HCT116 (cell line): ENCODE measurements at regions not wholly inside any gene's neighbourhood (a gene's known extent, or its start where the extent isn't known, plus 50 kb on each side); places are given as distances from the start of the nearest gene placed in this dataset.

Experiments
- ATAC-seq: fragments of 200-7000 bp; cut with Tn5 transposase; 2 replicates; pipeline ENCODE4 v1.9.1; 2020; ENCODE audit warnings: mild to moderate bottlenecking, moderate library complexity
- BruUV-seq: library from RNA; stranded (reverse); fragments of 400-500 nt; replicated peaks from 2 replicates; lab custom pipeline; 2021; lab: Mats Ljungman, UMichigan
- CTCF ChIA-PET: fragments of 300-600 bp; sonication (Branson Sonifier 250); formaldehyde crosslinking; loops from one replicate; lab custom pipeline; 2021; ENCODE audit warnings: antibody characterized with exemption; lab: Charles Lee
- POLR2A ChIA-PET: fragments of 300-600, 350-600 bp; sonication (Branson Sonifier 250); formaldehyde crosslinking; loops from one replicate; lab custom pipeline; 2021; ENCODE audit warnings: antibody characterized with exemption; lab: Charles Lee
- RAD21 ChIA-PET, 2 experiments: fragments of 300-600 bp; sonication (Branson Sonifier 250); formaldehyde crosslinking; loops; one replicate each; lab custom pipeline; 2023; ENCODE audit warnings: low total read pairs in 2 of 2; ENCODE audit not compliant: uncharacterized antibody in 2 of 2, unreplicated experiment in 2 of 2, low non-redundant PET in 1 of 2; lab: Charles Lee
- DNase-seq: peaks from one replicate; pipeline ENCODE4 v3.0.0-alpha.2; 2010; ENCODE audit warnings: low read depth, low spot score
- H2AFZ ChIP-seq: fragments of 200-600 bp; shearing (Covaris generic), sonication (generic); 2 replicates; pipeline ENCODE4 v1.6.1; 2017; ENCODE audit warnings: low read depth, mixed run types, mixed read lengths, antibody characterized with exemption, low read length; ENCODE audit not compliant: poor library complexity, severe bottlenecking
- H3K27ac ChIP-seq: 2 replicates; pipeline ENCODE4 v1.5.1; 2012; ENCODE audit warnings: low read depth, low read length
- H3K27me3 ChIP-seq: fragments of 200-600 bp; sonication (generic); 2 replicates; pipeline ENCODE4 v1.6.1; 2016; ENCODE audit warnings: mixed run types, low read length, mixed read lengths; ENCODE audit not compliant: insufficient read depth
- H3K36me3 ChIP-seq, 2 experiments: fragments of 200-500 bp in 1 of 2; fragments of 200-600 bp in 1 of 2; sonication (Bioruptor generic) in 1 of 2; sonication (generic) in 1 of 2; 2 replicates each; pipeline versions ENCODE4 v1.5.1 to v1.6.1; 2014 to 2016; ENCODE audit warnings: low read length in 2 of 2, inconsistent platforms in 1 of 2, mixed read lengths in 1 of 2, mixed run types in 1 of 2; ENCODE audit not compliant: insufficient read depth in 2 of 2, control insufficient read depth in 1 of 2
- H3K4me1 ChIP-seq, 2 experiments: fragments of 200-600 bp in 1 of 2; sonication (generic) in 1 of 2; 2 replicates each; pipeline versions ENCODE4 v1.5.1 to v1.6.1; 2012 to 2017; ENCODE audit warnings: low read length in 2 of 2, inconsistent platforms in 1 of 2, mild to moderate bottlenecking in 1 of 2, mixed read lengths in 1 of 2, mixed run types in 1 of 2, moderate library complexity in 1 of 2; ENCODE audit not compliant: insufficient read depth in 2 of 2, control insufficient read depth in 1 of 2
- H3K4me2 ChIP-seq: fragments of 200-600 bp; sonication (generic); 2 replicates; pipeline ENCODE4 v1.6.1; 2017; ENCODE audit warnings: mixed run types, low read length, mixed read lengths
- H3K4me3 ChIP-seq, 2 experiments: fragments of 200-600 bp in 1 of 2; sonication (generic) in 1 of 2; replicated peaks in 1 of 2; 2 replicates each; pipeline ENCODE4 v1.5.1; 2011 to 2016; ENCODE audit warnings: low read length in 2 of 2, control low read depth in 1 of 2, low read depth in 1 of 2, mild to moderate bottlenecking in 1 of 2, mixed read lengths in 1 of 2, mixed run types in 1 of 2
- H3K79me2 ChIP-seq: fragments of 200-600 bp; sonication (generic); 2 replicates; pipeline ENCODE4 v1.6.1; 2017; ENCODE audit warnings: mild to moderate bottlenecking, mixed run types, low read length, moderate library complexity, mixed read lengths; ENCODE audit not compliant: insufficient read depth
- H3K9ac ChIP-seq: fragments of 200-600 bp; sonication (generic); 2 replicates; pipeline ENCODE4 v1.6.1; 2016; ENCODE audit warnings: low read length, mixed read lengths
- H3K9me2 ChIP-seq: fragments of 200-600 bp; sonication (generic), shearing (Covaris generic); 2 replicates; pipeline ENCODE4 v1.6.1; 2017; ENCODE audit warnings: mixed run types, mild to moderate bottlenecking, moderate library complexity; ENCODE audit not compliant: insufficient read depth
- H3K9me3 ChIP-seq, 2 experiments: fragments of 200-500 bp in 1 of 2; fragments of 200-600 bp in 1 of 2; sonication (Bioruptor generic) in 1 of 2; sonication (generic) in 1 of 2; 2 replicates each; pipeline ENCODE4 v1.6.1; 2014 to 2017; ENCODE audit warnings: low read length in 2 of 2, mixed read lengths in 2 of 2, inconsistent platforms in 1 of 2, low read depth in 1 of 2, mild to moderate bottlenecking in 1 of 2, mixed run types in 1 of 2, moderate library complexity in 1 of 2; ENCODE audit not compliant: control insufficient read depth in 1 of 2, insufficient read depth in 1 of 2
- H4K20me1 ChIP-seq: fragments of 200-600 bp; sonication (generic), shearing (Covaris generic); 2 replicates; pipeline ENCODE4 v1.6.1; 2017; ENCODE audit warnings: mixed run types, mild to moderate bottlenecking, moderate library complexity; ENCODE audit not compliant: insufficient read depth
- CBX3 ChIP-seq: IDR thresholded peaks from 2 replicates; pipeline ENCODE4 v1.6.1; 2012; ENCODE audit warnings: low read depth
- CEBPB ChIP-seq: IDR thresholded peaks from 2 replicates; pipeline ENCODE4 v1.6.1; 2012; ENCODE audit warnings: low read depth
- EGR1 ChIP-seq: IDR thresholded peaks from 2 replicates; pipeline ENCODE4 v1.6.1; 2012; ENCODE audit warnings: low read depth
- ELF1 ChIP-seq: IDR thresholded peaks from 2 replicates; pipeline ENCODE4 v1.6.1; 2012; ENCODE audit warnings: low read depth, borderline replicate concordance
- EZH2 ChIP-seq: fragments of 200-600 bp; sonication (generic); IDR thresholded peaks from 2 replicates; pipeline ENCODE4 v1.6.1; 2017; ENCODE audit warnings: antibody characterized with exemption, mixed run types
- EZH2phosphoT487 ChIP-seq: fragments of 200-600 bp; IDR thresholded peaks from 2 replicates; pipeline ENCODE4 v1.6.1; 2018; ENCODE audit warnings: antibody characterized with exemption, borderline replicate concordance
- POLR2A ChIP-seq: IDR thresholded peaks from 2 replicates; pipeline ENCODE4 v1.7.0; 2011; ENCODE audit warnings: borderline replicate concordance; ENCODE audit not compliant: insufficient read depth, insufficient read length; ENCODE audit errors: extremely low read depth
- POLR2AphosphoS5 ChIP-seq: IDR thresholded peaks from 2 replicates; pipeline ENCODE4 v1.6.1; 2011; ENCODE audit warnings: mild to moderate bottlenecking, low read depth, low read length, moderate library complexity
- SIN3A ChIP-seq: IDR thresholded peaks from 2 replicates; pipeline ENCODE4 v1.6.1; 2012; ENCODE audit warnings: low read depth
- SP1 ChIP-seq: IDR thresholded peaks from 2 replicates; pipeline ENCODE4 v1.6.1; 2012; ENCODE audit warnings: low read depth
- ZFX ChIP-seq: fragments of 450-650 bp; IDR thresholded peaks from 2 replicates; pipeline ENCODE4 v1.6.1; 2017
- intact Hi-C: fragments of 100-400 bp; cut with micrococcal nuclease; formaldehyde crosslinking; loops from 2 replicates; pipeline ENCODE4 v1.10.0; 2022
- TF ChIP-seq, protein P1 (sequence below): IDR thresholded peaks from 2 replicates; pipeline ENCODE4 v1.6.1; 2012; ENCODE audit warnings: low read depth
- TF ChIP-seq, protein P2 (sequence below), 3 experiments: fragments of 200-600 bp in 1 of 3; sonication (generic) in 1 of 3; IDR thresholded peaks in 2 of 3; conservative IDR thresholded peaks in 1 of 3; 2 replicates each; pipeline ENCODE4 v1.5.1; 2012 to 2017; ENCODE audit warnings: low read depth in 2 of 3, low read length in 2 of 3, antibody characterized with exemption in 1 of 3, borderline replicate concordance in 1 of 3, control low read depth in 1 of 3, mild to moderate bottlenecking in 1 of 3, mixed read lengths in 1 of 3, mixed run types in 1 of 3, moderate library complexity in 1 of 3; ENCODE audit not compliant: insufficient read depth in 1 of 3

GRCh38 chr1:56017336-56017735 lies 562.0 kb downstream of the PLPP3 start:
- no peaks in the 10 kb centered on the region for H4K20me1 ChIP-seq
- no peak overlapping the region for H3K9ac ChIP-seq
- RAD21 ChIA-PET = no interaction called here
- H3K4me3 ChIP-seq = no peak overlapping the region
- no peaks in the 10 kb centered on the region for H3K27me3 ChIP-seq
- H3K9me3 ChIP-seq = no peaks in the 10 kb centered on the region
- intact Hi-C loops = no loop called here
- H3K9me2 ChIP-seq = no peaks in the 10 kb centered on the region
- no TSS peak for BruUV-seq
- H3K36me3 ChIP-seq = no peaks in the 10 kb centered on the region
- H3K4me2 ChIP-seq = no peak overlapping the region
- H2AFZ ChIP-seq = no peak overlapping the region
- no peak for DNase-seq
- H3K27ac ChIP-seq = no peak overlapping the region
- POLR2A ChIA-PET = no interaction called here
- H3K79me2 ChIP-seq = no peaks in the 10 kb centered on the region
- H3K4me1 ChIP-seq = no peaks in the 10 kb centered on the region
- no peak for TF ChIP-seq SP1
- TF ChIP-seq, protein P1, sequence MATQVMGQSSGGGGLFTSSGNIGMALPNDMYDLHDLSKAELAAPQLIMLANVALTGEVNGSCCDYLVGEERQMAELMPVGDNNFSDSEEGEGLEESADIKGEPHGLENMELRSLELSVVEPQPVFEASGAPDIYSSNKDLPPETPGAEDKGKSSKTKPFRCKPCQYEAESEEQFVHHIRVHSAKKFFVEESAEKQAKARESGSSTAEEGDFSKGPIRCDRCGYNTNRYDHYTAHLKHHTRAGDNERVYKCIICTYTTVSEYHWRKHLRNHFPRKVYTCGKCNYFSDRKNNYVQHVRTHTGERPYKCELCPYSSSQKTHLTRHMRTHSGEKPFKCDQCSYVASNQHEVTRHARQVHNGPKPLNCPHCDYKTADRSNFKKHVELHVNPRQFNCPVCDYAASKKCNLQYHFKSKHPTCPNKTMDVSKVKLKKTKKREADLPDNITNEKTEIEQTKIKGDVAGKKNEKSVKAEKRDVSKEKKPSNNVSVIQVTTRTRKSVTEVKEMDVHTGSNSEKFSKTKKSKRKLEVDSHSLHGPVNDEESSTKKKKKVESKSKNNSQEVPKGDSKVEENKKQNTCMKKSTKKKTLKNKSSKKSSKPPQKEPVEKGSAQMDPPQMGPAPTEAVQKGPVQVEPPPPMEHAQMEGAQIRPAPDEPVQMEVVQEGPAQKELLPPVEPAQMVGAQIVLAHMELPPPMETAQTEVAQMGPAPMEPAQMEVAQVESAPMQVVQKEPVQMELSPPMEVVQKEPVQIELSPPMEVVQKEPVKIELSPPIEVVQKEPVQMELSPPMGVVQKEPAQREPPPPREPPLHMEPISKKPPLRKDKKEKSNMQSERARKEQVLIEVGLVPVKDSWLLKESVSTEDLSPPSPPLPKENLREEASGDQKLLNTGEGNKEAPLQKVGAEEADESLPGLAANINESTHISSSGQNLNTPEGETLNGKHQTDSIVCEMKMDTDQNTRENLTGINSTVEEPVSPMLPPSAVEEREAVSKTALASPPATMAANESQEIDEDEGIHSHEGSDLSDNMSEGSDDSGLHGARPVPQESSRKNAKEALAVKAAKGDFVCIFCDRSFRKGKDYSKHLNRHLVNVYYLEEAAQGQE = no peak
- TF ChIP-seq POLR2AphosphoS5 = no peak
- TF ChIP-seq EZH2phosphoT487 = no peak
- TF ChIP-seq EZH2 = no peak
- TF ChIP-seq, all 23 proteins: peak for 0
- CTCF ChIA-PET = no interaction called here
- ATAC-seq = no peak

DNA sequence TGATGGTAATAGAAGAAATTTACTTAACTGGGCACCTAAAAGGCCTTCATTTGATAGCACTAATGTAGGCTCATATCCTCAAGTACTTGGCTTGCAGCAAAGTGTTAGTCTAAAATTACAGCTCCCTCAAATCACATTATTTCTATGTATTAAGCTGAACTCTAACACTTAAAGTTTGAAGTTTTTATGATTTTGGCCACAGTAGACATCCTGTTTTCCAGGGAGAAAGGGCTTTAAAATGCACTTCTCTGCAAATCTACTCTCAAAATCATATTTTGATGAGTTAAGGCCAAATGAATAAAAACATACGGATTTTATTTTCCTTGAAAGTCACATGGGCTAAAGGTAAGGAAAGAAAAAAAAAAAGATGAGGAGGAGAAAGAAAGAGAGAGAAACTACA lies 575.5 kb downstream of the PLPP3 start:
- ChIA-PET CTCF (no interaction called here), POLR2A (no interaction called here)
- H4K20me1 ChIP-seq = no peaks in the 10 kb centered on the region

More for the DNA sequence above, 575.5 kb downstream of the PLPP3 start:
- Histone ChIP-seq H3K4me1 (no peaks in the 10 kb centered on the region), H3K9me3 (no peaks in the 10 kb centered on the region), H3K27ac (no peak overlapping the region), H3K9me2 (no peaks in the 10 kb centered on the region), H2AFZ (no peak overlapping the region), H3K9ac (no peak overlapping the region), H3K4me3 (no peak overlapping the region)
- no peak for DNase-seq
- RAD21 ChIA-PET = no interaction called here
- TF ChIP-seq SIN3A = no peak
- TF ChIP-seq, protein P2, sequence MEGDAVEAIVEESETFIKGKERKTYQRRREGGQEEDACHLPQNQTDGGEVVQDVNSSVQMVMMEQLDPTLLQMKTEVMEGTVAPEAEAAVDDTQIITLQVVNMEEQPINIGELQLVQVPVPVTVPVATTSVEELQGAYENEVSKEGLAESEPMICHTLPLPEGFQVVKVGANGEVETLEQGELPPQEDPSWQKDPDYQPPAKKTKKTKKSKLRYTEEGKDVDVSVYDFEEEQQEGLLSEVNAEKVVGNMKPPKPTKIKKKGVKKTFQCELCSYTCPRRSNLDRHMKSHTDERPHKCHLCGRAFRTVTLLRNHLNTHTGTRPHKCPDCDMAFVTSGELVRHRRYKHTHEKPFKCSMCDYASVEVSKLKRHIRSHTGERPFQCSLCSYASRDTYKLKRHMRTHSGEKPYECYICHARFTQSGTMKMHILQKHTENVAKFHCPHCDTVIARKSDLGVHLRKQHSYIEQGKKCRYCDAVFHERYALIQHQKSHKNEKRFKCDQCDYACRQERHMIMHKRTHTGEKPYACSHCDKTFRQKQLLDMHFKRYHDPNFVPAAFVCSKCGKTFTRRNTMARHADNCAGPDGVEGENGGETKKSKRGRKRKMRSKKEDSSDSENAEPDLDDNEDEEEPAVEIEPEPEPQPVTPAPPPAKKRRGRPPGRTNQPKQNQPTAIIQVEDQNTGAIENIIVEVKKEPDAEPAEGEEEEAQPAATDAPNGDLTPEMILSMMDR (IDR thresholded peaks at IDR 0.05 in 2 of 3, conservative IDR thresholded peaks at IDR 0.05 in 1 of 3; ENCODE audit: borderline replicate concordance in 1 of 3, insufficient read depth in 1 of 3, low read depth in 2 of 3, low read length in 2 of 3) = no peak
- no peak for TF ChIP-seq CBX3
- no peak for TF ChIP-seq SP1
- no peak for TF ChIP-seq POLR2A
- no peak for TF ChIP-seq CEBPB
- TF ChIP-seq ZFX = no peak
- TF ChIP-seq ELF1 = no peak
- no peak for TF ChIP-seq EGR1
- TF ChIP-seq, all 23 proteins: peak for 0
- intact Hi-C loops = no loop called here
- Histone ChIP-seq H3K36me3 (no peaks in the 10 kb centered on the region), H3K27me3 (no peaks in the 10 kb centered on the region), H3K79me2 (no peaks in the 10 kb centered on the region), H3K4me2 (no peak overlapping the region)
- no TSS peak for BruUV-seq
- no peak for ATAC-seq
